ENCODE measurements at regions not wholly inside any gene's neighbourhood (a gene's known extent, or its start where the extent isn't known, plus 50 kb on each side); places are given as distances from the start of the nearest gene placed in this dataset.

DNA sequence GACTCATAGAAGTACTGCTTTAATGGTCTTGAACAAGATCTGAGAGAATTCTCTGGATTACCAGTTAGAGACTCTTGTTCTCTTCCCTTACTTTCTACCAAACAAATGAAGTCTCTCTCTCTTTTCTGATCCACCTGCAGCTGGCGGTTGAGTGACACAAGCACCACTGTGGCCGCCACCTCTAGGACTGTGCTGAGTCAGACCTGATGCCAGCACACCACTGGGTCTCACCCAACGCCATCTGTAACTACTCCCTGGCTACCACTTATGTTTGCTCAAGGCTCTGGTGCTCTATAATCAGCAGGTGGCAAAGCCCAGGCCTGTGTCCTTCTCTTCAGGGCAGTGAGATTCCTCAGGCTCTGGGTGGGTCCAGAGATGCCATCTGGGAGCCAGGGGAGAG lies 1173.5 kb downstream of the RPA4 start:
- no peak overlapping the region for H3K4me3 ChIP-seq (replicated peaks in 1 of 3; ENCODE audit: insufficient read depth in 1 of 3, low read depth in 1 of 3, low read length in 3 of 3)
- no peak for TF ChIP-seq JUN (IDR thresholded peaks at IDR 0.05; ENCODE audit: borderline replicate concordance, insufficient read depth, insufficient read length, low read depth)
- FAIRE-seq = no peak
- H3K27ac ChIP-seq (ENCODE audit: insufficient read depth, low read depth, low read length) = no peak overlapping the region
- H3K4me2 ChIP-seq (ENCODE audit: insufficient read depth, low read length) = no peak overlapping the region
- no peak overlapping the region for H2AFZ ChIP-seq (ENCODE audit: low read depth, low read length)
- POLR2A ChIA-PET = no interaction called here
- DNase-seq (ENCODE audit: low read depth, low spot score) = no peak
- no peaks in the 10 kb centered on the region for H4K20me1 ChIP-seq (replicated peaks; ENCODE audit: control insufficient read depth, extremely low read depth, insufficient read depth, low read length)
- BruUV-seq (replicated peaks) = no TSS peak
- H3K9me3 ChIP-seq (replicated peaks; ENCODE audit: control insufficient read depth, insufficient read depth, low read length) = no peaks in the 10 kb centered on the region
- no peaks in the 10 kb centered on the region for H3K4me1 ChIP-seq (ENCODE audit: control insufficient read depth, extremely low read depth, insufficient read depth, low read length)
- no peaks in the 10 kb centered on the region for H3K27me3 ChIP-seq (ENCODE audit: control insufficient read depth in 2 of 2, insufficient read depth in 2 of 2, low read length in 2 of 2)
- dilution Hi-C loops (cut with MboI; ENCODE audit: extremely low pct_ligation_motif_present, low sequenced_read_pairs) (no loop called here), intact Hi-C loops (cut with micrococcal nuclease) (no loop called here)
- no peaks in the 10 kb centered on the region for H3K79me2 ChIP-seq (ENCODE audit: control insufficient read depth, insufficient read depth, low read length)
- H3K9me1 ChIP-seq (replicated peaks; ENCODE audit: control insufficient read depth, extremely low read depth, insufficient read depth, low read length) = no peaks in the 10 kb centered on the region
- no peak overlapping the region for H3K9ac ChIP-seq (replicated peaks; ENCODE audit: extremely low read depth, insufficient read depth, low read length)
- CTCF ChIA-PET = no interaction called here
- no peaks in the 10 kb centered on the region for H3K36me3 ChIP-seq (ENCODE audit: control insufficient read depth in 2 of 2, extremely low read depth in 1 of 2, insufficient read depth in 2 of 2, low read length in 2 of 2)

DNA sequence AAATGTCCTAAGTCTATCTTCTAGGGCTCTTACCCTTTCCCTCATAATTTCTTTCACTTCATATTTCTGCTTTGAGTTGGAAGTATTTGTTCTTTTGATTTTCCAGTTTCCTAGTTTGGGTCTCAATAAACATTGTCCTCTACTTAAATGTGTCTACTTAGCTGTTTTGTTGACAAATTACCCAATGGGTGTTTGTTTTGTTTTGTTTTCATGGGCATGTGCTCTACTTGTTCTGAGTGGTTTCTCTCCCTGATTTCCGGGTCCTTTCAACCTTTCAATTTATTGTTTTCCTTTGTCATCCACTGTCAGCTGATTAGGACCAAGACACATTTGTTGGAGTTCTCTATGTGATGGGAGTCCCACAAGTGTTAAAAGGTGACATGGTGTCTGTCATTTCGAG lies 1181.4 kb downstream of the RPA4 start:
- H3K4me1 ChIP-seq (ENCODE audit: control insufficient read depth, extremely low read depth, insufficient read depth, low read length) = no peaks in the 10 kb centered on the region
- H3K4me3 ChIP-seq (replicated peaks in 1 of 3; ENCODE audit: insufficient read depth in 1 of 3, low read depth in 1 of 3, low read length in 3 of 3) = no peak overlapping the region
- no peaks in the 10 kb centered on the region for H4K20me1 ChIP-seq (replicated peaks; ENCODE audit: control insufficient read depth, extremely low read depth, insufficient read depth, low read length)
- H3K27ac ChIP-seq (ENCODE audit: insufficient read depth, low read depth, low read length) = no peak overlapping the region
- POLR2A ChIA-PET = no interaction called here
- H2AFZ ChIP-seq (ENCODE audit: low read depth, low read length) = no peak overlapping the region
- DNase-seq (ENCODE audit: low read depth, low spot score) (no peak), FAIRE-seq (no peak)
- no peak overlapping the region for H3K9ac ChIP-seq (replicated peaks; ENCODE audit: extremely low read depth, insufficient read depth, low read length)
- no peaks in the 10 kb centered on the region for H3K36me3 ChIP-seq (ENCODE audit: control insufficient read depth in 2 of 2, extremely low read depth in 1 of 2, insufficient read depth in 2 of 2, low read length in 2 of 2)
- no TSS peak for BruUV-seq (replicated peaks)
- H3K9me1 ChIP-seq (replicated peaks; ENCODE audit: control insufficient read depth, extremely low read depth, insufficient read depth, low read length) = no peaks in the 10 kb centered on the region
- intact Hi-C loops (cut with micrococcal nuclease) (no loop called here), dilution Hi-C loops (cut with MboI; ENCODE audit: extremely low pct_ligation_motif_present, low sequenced_read_pairs) (no loop called here)
- no peaks in the 10 kb centered on the region for H3K9me3 ChIP-seq (replicated peaks; ENCODE audit: control insufficient read depth, insufficient read depth, low read length)
- no peaks in the 10 kb centered on the region for H3K27me3 ChIP-seq (ENCODE audit: control insufficient read depth in 2 of 2, insufficient read depth in 2 of 2, low read length in 2 of 2)
- no peak overlapping the region for H3K4me2 ChIP-seq (ENCODE audit: insufficient read depth, low read length)
- no peak for TF ChIP-seq POLR2A (IDR thresholded peaks at IDR 0.05; ENCODE audit: low read depth, low read length)
- no peak for TF ChIP-seq EZH2 (IDR thresholded peaks at IDR 0.05; ENCODE audit: borderline replicate concordance, low read depth, low read length, severe bottlenecking)
- TF ChIP-seq MAX (IDR thresholded peaks at IDR 0.05; ENCODE audit: insufficient read depth, insufficient read length) = no peak
- TF ChIP-seq JUN (IDR thresholded peaks at IDR 0.05; ENCODE audit: borderline replicate concordance, insufficient read depth, insufficient read length, low read depth) = no peak
- TF ChIP-seq FOS (IDR thresholded peaks at IDR 0.05; ENCODE audit: borderline replicate concordance, insufficient read depth, low read length) = no peak
- TF ChIP-seq GATA2 (IDR thresholded peaks at IDR 0.05; ENCODE audit: insufficient read depth, insufficient read length, low read depth, low read length) = no peak
- TF ChIP-seq POLR2AphosphoS5 (IDR thresholded peaks at IDR 0.05; ENCODE audit: insufficient read depth, low read depth, low read length) = no peak
- TF ChIP-seq MYC (IDR thresholded peaks at IDR 0.05; ENCODE audit: low read depth, low read length) = no peak
- TF ChIP-seq, protein P1, sequence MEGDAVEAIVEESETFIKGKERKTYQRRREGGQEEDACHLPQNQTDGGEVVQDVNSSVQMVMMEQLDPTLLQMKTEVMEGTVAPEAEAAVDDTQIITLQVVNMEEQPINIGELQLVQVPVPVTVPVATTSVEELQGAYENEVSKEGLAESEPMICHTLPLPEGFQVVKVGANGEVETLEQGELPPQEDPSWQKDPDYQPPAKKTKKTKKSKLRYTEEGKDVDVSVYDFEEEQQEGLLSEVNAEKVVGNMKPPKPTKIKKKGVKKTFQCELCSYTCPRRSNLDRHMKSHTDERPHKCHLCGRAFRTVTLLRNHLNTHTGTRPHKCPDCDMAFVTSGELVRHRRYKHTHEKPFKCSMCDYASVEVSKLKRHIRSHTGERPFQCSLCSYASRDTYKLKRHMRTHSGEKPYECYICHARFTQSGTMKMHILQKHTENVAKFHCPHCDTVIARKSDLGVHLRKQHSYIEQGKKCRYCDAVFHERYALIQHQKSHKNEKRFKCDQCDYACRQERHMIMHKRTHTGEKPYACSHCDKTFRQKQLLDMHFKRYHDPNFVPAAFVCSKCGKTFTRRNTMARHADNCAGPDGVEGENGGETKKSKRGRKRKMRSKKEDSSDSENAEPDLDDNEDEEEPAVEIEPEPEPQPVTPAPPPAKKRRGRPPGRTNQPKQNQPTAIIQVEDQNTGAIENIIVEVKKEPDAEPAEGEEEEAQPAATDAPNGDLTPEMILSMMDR (IDR thresholded peaks at IDR 0.05; ENCODE audit: extremely low read depth in 1 of 2, insufficient read depth in 1 of 2, low read depth in 1 of 2, low read length in 2 of 2) = no peak
- CTCF ChIA-PET = no interaction called here
- no peaks in the 10 kb centered on the region for H3K79me2 ChIP-seq (ENCODE audit: control insufficient read depth, insufficient read depth, low read length)
